Calu3 (cell line): ENCODE measurements at regions not wholly inside any gene's neighbourhood (a gene's known extent, or its start where the extent isn't known, plus 50 kb on each side); places are given as distances from the start of the nearest gene placed in this dataset.
"Not testable (repeated sequence)": the region's sequence is repeated elsewhere in the genome, so short reads cannot be mapped to it uniquely, and the experiment has no call there.

Source experiments
- BruUV-seq: library from RNA; stranded (reverse); fragments of 400-500 nt; replicated peaks from 2 replicates; lab custom pipeline; 2021; lab: Mats Ljungman, UMichigan
- CTCF ChIA-PET: fragments of 300-600 bp; sonication (Branson Sonifier 250); formaldehyde crosslinking; loops from one replicate; lab custom pipeline; 2022; ENCODE audit warnings: antibody characterized with exemption; lab: Charles Lee
- DNase-seq: peaks from one replicate; pipeline ENCODE4 v3.0.0; 2022
- H3K27ac Mint-ChIP-seq: one replicate; pipeline ENCODE4 v1.8.0; 2022; ENCODE audit warnings: mixed read lengths; ENCODE audit not compliant: unreplicated experiment
- H3K27me3 Mint-ChIP-seq: one replicate; pipeline ENCODE4 v1.8.0; 2022; ENCODE audit warnings: mixed read lengths; ENCODE audit not compliant: unreplicated experiment
- H3K36me3 Mint-ChIP-seq: one replicate; pipeline ENCODE4 v1.8.0; 2022; ENCODE audit warnings: mild to moderate bottlenecking, moderate library complexity, mixed read lengths; ENCODE audit not compliant: insufficient read depth, unreplicated experiment
- H3K4me1 Mint-ChIP-seq: one replicate; pipeline ENCODE4 v1.8.0; 2022; ENCODE audit warnings: mild to moderate bottlenecking, low read depth, mixed read lengths; ENCODE audit not compliant: unreplicated experiment
- H3K4me3 Mint-ChIP-seq: one replicate; pipeline ENCODE4 v1.8.0; 2022; ENCODE audit warnings: mild to moderate bottlenecking, low read depth, moderate library complexity, mixed read lengths; ENCODE audit not compliant: unreplicated experiment
- H3K9me3 Mint-ChIP-seq: one replicate; pipeline ENCODE4 v1.8.0; 2022; ENCODE audit warnings: low read depth, mixed read lengths; ENCODE audit not compliant: unreplicated experiment
- intact Hi-C: fragments of 100-400 bp; cut with micrococcal nuclease; formaldehyde crosslinking; loops from one replicate; pipeline ENCODE4 v1.10.0; 2022; ENCODE audit not compliant: unreplicated experiment
- TF ChIP-seq, protein P1 (sequence below): fragments of 200-600 bp; IDR thresholded peaks from one replicate; pipeline ENCODE4 v1.8.0; 2022; ENCODE audit warnings: antibody characterized with exemption; ENCODE audit not compliant: unreplicated experiment

DNA sequence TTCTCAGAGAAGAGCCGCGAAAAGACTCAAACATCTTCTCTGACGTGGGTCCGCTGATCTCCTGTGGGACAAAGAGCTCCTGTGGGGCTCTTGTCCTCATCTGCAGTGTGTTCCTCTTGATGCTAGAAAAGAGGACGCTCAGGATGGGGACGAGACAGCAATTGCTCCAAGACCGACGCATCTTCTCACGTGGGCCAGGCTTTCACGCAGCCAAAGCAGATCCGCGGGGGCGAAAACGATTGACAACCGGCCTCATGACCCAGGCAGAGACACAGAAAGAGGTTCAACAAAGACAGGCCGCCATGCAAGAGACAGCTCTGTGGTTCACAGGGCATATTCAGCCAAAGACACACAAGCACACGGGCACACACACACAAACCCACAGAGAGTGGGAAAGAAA lies 971.8 kb upstream of the DEFB115 start:
- DNase-seq, result no peak
- H3K9me3 Mint-ChIP-seq, result no peaks in the 10 kb centered on the region
- intact Hi-C loops, result no loop called here

GRCh38 chr20:30286157-30286556 lies 971.3 kb upstream of the DEFB115 start:
- H3K4me1 Mint-ChIP-seq, result peaks cover 24% of the 10 kb centered on the region
- no TSS peak for BruUV-seq
- intact Hi-C loops, result no loop called here
- H3K27ac Mint-ChIP-seq, result no peak overlapping the region
- H3K4me3 Mint-ChIP-seq, result no peak overlapping the region
- TF ChIP-seq, protein P1, sequence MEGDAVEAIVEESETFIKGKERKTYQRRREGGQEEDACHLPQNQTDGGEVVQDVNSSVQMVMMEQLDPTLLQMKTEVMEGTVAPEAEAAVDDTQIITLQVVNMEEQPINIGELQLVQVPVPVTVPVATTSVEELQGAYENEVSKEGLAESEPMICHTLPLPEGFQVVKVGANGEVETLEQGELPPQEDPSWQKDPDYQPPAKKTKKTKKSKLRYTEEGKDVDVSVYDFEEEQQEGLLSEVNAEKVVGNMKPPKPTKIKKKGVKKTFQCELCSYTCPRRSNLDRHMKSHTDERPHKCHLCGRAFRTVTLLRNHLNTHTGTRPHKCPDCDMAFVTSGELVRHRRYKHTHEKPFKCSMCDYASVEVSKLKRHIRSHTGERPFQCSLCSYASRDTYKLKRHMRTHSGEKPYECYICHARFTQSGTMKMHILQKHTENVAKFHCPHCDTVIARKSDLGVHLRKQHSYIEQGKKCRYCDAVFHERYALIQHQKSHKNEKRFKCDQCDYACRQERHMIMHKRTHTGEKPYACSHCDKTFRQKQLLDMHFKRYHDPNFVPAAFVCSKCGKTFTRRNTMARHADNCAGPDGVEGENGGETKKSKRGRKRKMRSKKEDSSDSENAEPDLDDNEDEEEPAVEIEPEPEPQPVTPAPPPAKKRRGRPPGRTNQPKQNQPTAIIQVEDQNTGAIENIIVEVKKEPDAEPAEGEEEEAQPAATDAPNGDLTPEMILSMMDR, result no peak
- peaks cover 27% of the 10 kb centered on the region for H3K36me3 Mint-ChIP-seq
- H3K27me3 Mint-ChIP-seq, result no peaks in the 10 kb centered on the region
- no peak for DNase-seq
- no peaks in the 10 kb centered on the region for H3K9me3 Mint-ChIP-seq
- CTCF ChIA-PET, result no interaction called here

More for the DNA sequence above, 971.8 kb upstream of the DEFB115 start:
- TF ChIP-seq, protein P1, result no peak
- CTCF ChIA-PET, result no interaction called here
- Mint-ChIP-seq H3K27me3 (no peaks in the 10 kb centered on the region), H3K4me3 (no peak overlapping the region), H3K4me1 (peaks cover 19% of the 10 kb centered on the region), H3K27ac (no peak overlapping the region), H3K36me3 (peaks cover 23% of the 10 kb centered on the region)
- BruUV-seq, result no TSS peak

- BruUV-seq, H3K27me3 Mint-ChIP-seq, H3K9me3 Mint-ChIP-seq, H3K4me3 Mint-ChIP-seq, DNase-seq, H3K27ac Mint-ChIP-seq, intact Hi-C loops, CTCF ChIA-PET: not testable (repeated sequence)
- Mint-ChIP-seq H3K4me1 (peaks cover 25% of the 10 kb centered on the region), H3K36me3 (peaks cover 27% of the 10 kb centered on the region)
Observed at GRCh38 chr20:30287459-30287858, 970.0 kb upstream of the DEFB115 start.

DNA sequence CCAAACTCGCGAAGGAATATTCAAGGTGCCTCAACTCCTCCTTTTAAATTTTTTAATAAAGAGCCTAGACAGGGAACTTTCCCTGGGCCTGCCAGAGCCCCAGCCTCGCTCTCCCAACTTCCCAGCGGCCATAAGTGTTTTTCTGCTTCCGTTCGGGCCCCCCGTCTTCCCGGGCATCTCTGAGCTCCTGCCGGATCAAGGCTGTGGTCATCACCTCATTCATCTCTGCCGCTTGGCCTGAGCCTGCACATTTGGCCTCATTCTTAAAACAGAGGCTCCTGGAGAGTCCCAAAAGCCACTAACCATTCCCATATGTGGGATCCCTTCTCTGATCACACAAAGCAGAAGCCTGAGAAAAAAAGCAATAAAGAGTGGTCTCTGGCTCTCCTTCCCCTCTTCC lies 969.1 kb upstream of the DEFB115 start:
- Mint-ChIP-seq H3K36me3 (peaks cover 27% of the 10 kb centered on the region), H3K4me3 (no peak overlapping the region), H3K9me3 (no peaks in the 10 kb centered on the region), H3K27me3 (no peaks in the 10 kb centered on the region), H3K4me1 (peaks cover 25% of the 10 kb centered on the region), H3K27ac (no peak overlapping the region)
- TF ChIP-seq, protein P1, result no peak
- DNase-seq, result no peak
- CTCF ChIA-PET, result no interaction called here
- no TSS peak for BruUV-seq
- intact Hi-C loops, result no loop called here

DNA sequence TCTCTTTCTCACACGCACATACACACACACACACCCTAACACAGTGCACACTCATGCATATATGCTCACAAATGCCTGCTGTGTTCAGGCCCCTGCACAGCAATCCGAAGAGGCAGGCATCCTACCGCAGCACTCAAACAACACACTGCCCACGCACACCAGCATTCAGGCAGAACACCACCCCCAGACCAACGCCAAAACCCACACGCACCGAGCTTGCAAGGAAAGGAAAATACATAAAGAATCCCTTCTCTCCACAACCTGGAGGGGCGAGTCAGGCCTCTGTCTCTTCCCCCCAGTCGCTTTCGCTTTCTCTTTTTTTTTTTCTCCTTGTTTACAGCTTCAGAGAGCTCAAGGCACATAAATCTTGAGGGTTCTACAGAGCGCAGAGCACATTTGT lies 968.4 kb upstream of the DEFB115 start:
- CTCF ChIA-PET, H3K9me3 Mint-ChIP-seq, BruUV-seq, DNase-seq, H3K27me3 Mint-ChIP-seq, intact Hi-C loops: not testable (repeated sequence)
- Mint-ChIP-seq H3K27ac (peak overlapping the region; percentile 40), H3K4me3 (peak overlapping the region; percentile 70), H3K4me1 (peaks cover 25% of the 10 kb centered on the region), H3K36me3 (peaks cover 21% of the 10 kb centered on the region)

GRCh38 chr20:30289711-30290141 lies 967.7 kb upstream of the DEFB115 start:
- H3K36me3 Mint-ChIP-seq, result peaks cover 15% of the 10 kb centered on the region
- intact Hi-C loops, BruUV-seq, H3K9me3 Mint-ChIP-seq, H3K27me3 Mint-ChIP-seq: not testable (repeated sequence)
- peak; percentile 26 for DNase-seq
- CTCF ChIA-PET, result interaction anchor here (0.8 kb wide), 1 partner anchor 87 kb away, joined by 3 read pairs; no protein-coding TSS in a partner anchor
- H3K4me1 Mint-ChIP-seq, result peaks cover 25% of the 10 kb centered on the region
- H3K27ac Mint-ChIP-seq, result peak overlapping the region; percentile 40
- peak overlapping the region; percentile 70 for H3K4me3 Mint-ChIP-seq

DNA sequence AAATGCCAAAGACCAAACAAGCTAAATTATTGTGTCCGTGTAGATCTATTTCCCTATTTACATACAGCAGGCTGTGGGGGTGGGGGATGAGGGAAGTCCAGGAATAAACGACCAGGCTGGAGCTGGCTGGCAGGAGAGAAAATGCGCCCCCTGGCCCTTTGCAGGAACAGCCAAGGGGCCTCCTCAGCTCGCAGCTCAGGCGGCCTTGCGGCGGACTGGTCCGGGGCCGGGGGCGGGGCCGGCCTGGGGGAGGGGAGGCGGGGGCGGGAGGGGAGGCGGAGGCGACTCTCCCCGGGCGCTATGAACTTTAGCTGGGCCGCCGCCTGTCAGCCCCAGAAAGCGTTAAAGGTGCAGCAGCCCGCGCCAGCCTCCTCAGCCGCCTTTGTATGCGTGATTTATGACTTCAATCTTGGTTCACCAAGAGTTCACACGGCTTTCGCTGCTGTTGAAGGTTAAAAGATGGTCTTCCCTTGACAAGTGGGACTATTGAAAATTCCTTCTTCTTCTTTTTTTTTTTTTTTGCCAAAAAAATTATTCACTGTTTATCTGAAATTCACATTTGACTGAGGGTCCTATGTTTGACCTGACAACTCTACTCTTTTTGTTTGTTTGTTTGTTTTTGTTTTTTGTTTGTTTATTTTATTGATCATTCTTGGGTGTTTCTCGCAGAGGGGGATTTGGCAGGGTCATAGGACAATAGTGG lies 967.0 kb upstream of the DEFB115 start:
- peak overlapping the region; percentile 70 for H3K4me3 Mint-ChIP-seq
- CTCF ChIA-PET, result interaction anchor here (0.8 kb wide), 1 partner anchor 86 kb away, joined by 3 read pairs; no protein-coding TSS in a partner anchor
- H3K36me3 Mint-ChIP-seq, result peaks cover 15% of the 10 kb centered on the region
- peaks cover 25% of the 10 kb centered on the region for H3K4me1 Mint-ChIP-seq
- BruUV-seq, H3K9me3 Mint-ChIP-seq, H3K27me3 Mint-ChIP-seq, intact Hi-C loops: not testable (repeated sequence)
- peak; percentile 70 for DNase-seq
- H3K27ac Mint-ChIP-seq, result peak overlapping the region; percentile 70

DNA sequence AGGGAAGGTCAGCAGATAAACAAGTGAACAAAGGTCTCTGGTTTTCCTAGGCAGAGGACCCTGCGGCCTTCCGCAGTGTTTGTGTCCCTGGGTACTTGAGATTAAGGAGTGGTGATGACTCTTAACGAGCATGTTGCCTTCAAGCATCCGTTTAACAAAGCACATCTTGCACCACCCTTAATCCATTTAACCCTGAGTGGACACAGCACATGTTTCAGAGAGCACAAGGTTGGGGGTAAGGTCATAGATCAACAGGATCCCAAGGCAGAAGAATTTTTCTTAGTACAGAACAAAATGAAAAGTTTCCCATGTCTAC lies 966.4 kb upstream of the DEFB115 start:
- CTCF ChIA-PET, BruUV-seq, DNase-seq, H3K27me3 Mint-ChIP-seq, H3K9me3 Mint-ChIP-seq, intact Hi-C loops: not testable (repeated sequence)
- Mint-ChIP-seq H3K4me1 (peaks cover 25% of the 10 kb centered on the region), H3K4me3 (peak overlapping the region; percentile 70), H3K27ac (peak overlapping the region; percentile 70), H3K36me3 (peaks cover 15% of the 10 kb centered on the region)
